ENCODE measurements at regions not wholly inside any gene's neighbourhood (a gene's known extent, or its start where the extent isn't known, plus 50 kb on each side); places are given as distances from the start of the nearest gene placed in this dataset.

DNA sequence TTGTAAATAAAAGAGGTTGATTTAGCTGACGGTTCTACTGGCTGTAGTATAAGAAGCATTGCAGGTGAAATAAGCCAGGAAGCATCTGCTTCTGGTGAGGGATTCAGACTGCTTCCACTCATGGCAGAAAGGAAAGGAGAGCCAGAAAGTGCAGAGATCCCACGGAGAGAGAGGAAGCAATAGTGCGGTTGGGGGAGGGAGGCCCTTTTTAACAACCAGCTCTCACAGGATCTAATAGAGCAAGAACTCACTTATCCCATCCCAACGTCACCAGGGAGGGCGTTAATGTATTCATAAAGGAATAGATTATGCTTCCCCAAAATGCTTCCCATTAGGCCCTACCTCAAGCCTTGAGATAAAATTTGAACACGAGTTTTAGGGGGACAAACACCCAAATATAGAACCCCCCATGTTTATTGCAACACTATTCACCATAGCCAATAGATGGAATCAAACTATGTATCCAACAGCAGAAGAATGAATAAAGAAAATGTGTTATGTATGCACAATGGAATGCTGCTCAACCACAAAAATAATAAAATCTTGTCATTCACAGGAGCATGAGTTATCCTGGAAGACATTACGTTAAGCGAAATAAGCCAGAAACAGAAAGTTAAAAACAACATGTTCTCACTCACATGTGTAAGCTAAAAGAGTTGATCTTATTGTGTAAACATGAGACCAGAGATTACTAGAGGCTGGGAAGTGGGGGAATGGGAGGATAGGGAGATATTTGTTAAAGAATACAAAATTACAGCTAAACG is 908.3 kb upstream of the ANO3 start:
- TF ChIP-seq, protein P1, sequence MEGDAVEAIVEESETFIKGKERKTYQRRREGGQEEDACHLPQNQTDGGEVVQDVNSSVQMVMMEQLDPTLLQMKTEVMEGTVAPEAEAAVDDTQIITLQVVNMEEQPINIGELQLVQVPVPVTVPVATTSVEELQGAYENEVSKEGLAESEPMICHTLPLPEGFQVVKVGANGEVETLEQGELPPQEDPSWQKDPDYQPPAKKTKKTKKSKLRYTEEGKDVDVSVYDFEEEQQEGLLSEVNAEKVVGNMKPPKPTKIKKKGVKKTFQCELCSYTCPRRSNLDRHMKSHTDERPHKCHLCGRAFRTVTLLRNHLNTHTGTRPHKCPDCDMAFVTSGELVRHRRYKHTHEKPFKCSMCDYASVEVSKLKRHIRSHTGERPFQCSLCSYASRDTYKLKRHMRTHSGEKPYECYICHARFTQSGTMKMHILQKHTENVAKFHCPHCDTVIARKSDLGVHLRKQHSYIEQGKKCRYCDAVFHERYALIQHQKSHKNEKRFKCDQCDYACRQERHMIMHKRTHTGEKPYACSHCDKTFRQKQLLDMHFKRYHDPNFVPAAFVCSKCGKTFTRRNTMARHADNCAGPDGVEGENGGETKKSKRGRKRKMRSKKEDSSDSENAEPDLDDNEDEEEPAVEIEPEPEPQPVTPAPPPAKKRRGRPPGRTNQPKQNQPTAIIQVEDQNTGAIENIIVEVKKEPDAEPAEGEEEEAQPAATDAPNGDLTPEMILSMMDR (IDR thresholded peaks at IDR 0.05), result no peak
- no peak for TF ChIP-seq POLR2AphosphoS5 (IDR thresholded peaks at IDR 0.05; ENCODE audit: low read depth, low read length)
- TF ChIP-seq, protein P2, sequence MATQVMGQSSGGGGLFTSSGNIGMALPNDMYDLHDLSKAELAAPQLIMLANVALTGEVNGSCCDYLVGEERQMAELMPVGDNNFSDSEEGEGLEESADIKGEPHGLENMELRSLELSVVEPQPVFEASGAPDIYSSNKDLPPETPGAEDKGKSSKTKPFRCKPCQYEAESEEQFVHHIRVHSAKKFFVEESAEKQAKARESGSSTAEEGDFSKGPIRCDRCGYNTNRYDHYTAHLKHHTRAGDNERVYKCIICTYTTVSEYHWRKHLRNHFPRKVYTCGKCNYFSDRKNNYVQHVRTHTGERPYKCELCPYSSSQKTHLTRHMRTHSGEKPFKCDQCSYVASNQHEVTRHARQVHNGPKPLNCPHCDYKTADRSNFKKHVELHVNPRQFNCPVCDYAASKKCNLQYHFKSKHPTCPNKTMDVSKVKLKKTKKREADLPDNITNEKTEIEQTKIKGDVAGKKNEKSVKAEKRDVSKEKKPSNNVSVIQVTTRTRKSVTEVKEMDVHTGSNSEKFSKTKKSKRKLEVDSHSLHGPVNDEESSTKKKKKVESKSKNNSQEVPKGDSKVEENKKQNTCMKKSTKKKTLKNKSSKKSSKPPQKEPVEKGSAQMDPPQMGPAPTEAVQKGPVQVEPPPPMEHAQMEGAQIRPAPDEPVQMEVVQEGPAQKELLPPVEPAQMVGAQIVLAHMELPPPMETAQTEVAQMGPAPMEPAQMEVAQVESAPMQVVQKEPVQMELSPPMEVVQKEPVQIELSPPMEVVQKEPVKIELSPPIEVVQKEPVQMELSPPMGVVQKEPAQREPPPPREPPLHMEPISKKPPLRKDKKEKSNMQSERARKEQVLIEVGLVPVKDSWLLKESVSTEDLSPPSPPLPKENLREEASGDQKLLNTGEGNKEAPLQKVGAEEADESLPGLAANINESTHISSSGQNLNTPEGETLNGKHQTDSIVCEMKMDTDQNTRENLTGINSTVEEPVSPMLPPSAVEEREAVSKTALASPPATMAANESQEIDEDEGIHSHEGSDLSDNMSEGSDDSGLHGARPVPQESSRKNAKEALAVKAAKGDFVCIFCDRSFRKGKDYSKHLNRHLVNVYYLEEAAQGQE (IDR thresholded peaks at IDR 0.05; ENCODE audit: insufficient read depth in 1 of 2, low read depth in 2 of 2, low read length in 1 of 2), result no peak
- TF ChIP-seq TCF7L2 (IDR thresholded peaks at IDR 0.05; ENCODE audit: low read depth, low read length), result no peak
